IMR-90 (cell line): ENCODE measurements at regions not wholly inside any gene's neighbourhood (a gene's known extent, or its start where the extent isn't known, plus 50 kb on each side); places are given as distances from the start of the nearest gene placed in this dataset.

Experiments
- ATAC-seq: fragments of 200-7000 bp; cut with Tn5 transposase; 2 replicates; pipeline ENCODE4 v1.9.1; 2020; ENCODE audit warnings: low read depth, mild to moderate bottlenecking, moderate library complexity
- BruUV-seq: library from RNA; stranded (reverse); fragments of 400-500 nt; replicated peaks from 2 replicates; lab custom pipeline; 2021; lab: Mats Ljungman, UMichigan
- CTCF ChIA-PET: fragments of 300-600 bp; formaldehyde crosslinking; extraction: SDS; loops from one replicate; lab custom pipeline; 2021; ENCODE audit warnings: antibody characterized with exemption; lab: Yijun Ruan, JAX
- POLR2A ChIA-PET: fragments of 300-600 bp; sonication (Branson Sonifier 250); formaldehyde crosslinking; loops from one replicate; lab custom pipeline; 2022; ENCODE audit warnings: antibody characterized with exemption; ENCODE audit not compliant: unreplicated experiment; lab: Charles Lee
- DNase-seq: peaks from one replicate; pipeline ENCODE4 v3.0.0; 2013
- H2AFZ ChIP-seq: replicated peaks from 2 replicates; pipeline ENCODE3; 2013; ENCODE audit warnings: low read length, mild to moderate bottlenecking; ENCODE audit not compliant: poor library complexity
- H2AK5ac ChIP-seq: 2 replicates; pipeline ENCODE4 v1.6.1; 2013; ENCODE audit warnings: low read depth, low read length, inconsistent platforms
- H2AK9ac ChIP-seq: replicated peaks from 2 replicates; pipeline ENCODE3; 2013; ENCODE audit warnings: mild to moderate bottlenecking, low read depth, low read length, moderate library complexity; ENCODE audit not compliant: poor library complexity
- H2BK120ac ChIP-seq: 2 replicates; pipeline ENCODE4 v1.6.1; 2013; ENCODE audit warnings: low read depth, low read length, inconsistent platforms
- H2BK15ac ChIP-seq: 3 replicates; pipeline ENCODE4 v1.6.1; 2013; ENCODE audit warnings: low read depth, low read length, inconsistent platforms
- H2BK20ac ChIP-seq: 2 replicates; pipeline ENCODE4 v1.6.1; 2013; ENCODE audit warnings: low read depth, mild to moderate bottlenecking, inconsistent platforms, low read length, moderate library complexity
- H2BK5ac ChIP-seq: 2 replicates; pipeline ENCODE4 v1.6.1; 2013; ENCODE audit warnings: mild to moderate bottlenecking, low read depth, low read length, inconsistent platforms; ENCODE audit not compliant: poor library complexity, severe bottlenecking
- H3K14ac ChIP-seq: replicated peaks from 2 replicates; pipeline ENCODE4 v1.6.1; 2013; ENCODE audit warnings: low read depth, low read length, inconsistent platforms
- H3K18ac ChIP-seq: 2 replicates; pipeline ENCODE4 v1.6.1; 2013; ENCODE audit warnings: low read depth, low read length, control low read depth
- H3K23ac ChIP-seq: 2 replicates; pipeline ENCODE4 v1.6.1; 2013; ENCODE audit warnings: low read depth, low read length, inconsistent platforms
- H3K27ac ChIP-seq: 2 replicates; pipeline ENCODE4 v1.5.1; 2013; ENCODE audit warnings: mild to moderate bottlenecking, control low read depth, low read length; ENCODE audit not compliant: insufficient read depth
- H3K27me3 ChIP-seq: 2 replicates; pipeline ENCODE4 v1.6.1; 2013; ENCODE audit warnings: low read length; ENCODE audit not compliant: control insufficient read depth, insufficient read depth
- H3K36me3 ChIP-seq: 2 replicates; pipeline ENCODE4 v1.6.1; 2013; ENCODE audit warnings: low read length, mixed read lengths; ENCODE audit not compliant: control insufficient read depth, insufficient read depth
- H3K4ac ChIP-seq: 2 replicates; pipeline ENCODE4 v1.6.1; 2013; ENCODE audit warnings: low read depth, low read length, inconsistent platforms
- H3K4me1 ChIP-seq: 2 replicates; pipeline ENCODE4 v1.6.1; 2013; ENCODE audit warnings: low read length, mixed read lengths; ENCODE audit not compliant: control insufficient read depth, insufficient read depth
- H3K4me2 ChIP-seq: 2 replicates; pipeline ENCODE4 v1.6.1; 2013; ENCODE audit warnings: low read depth, mild to moderate bottlenecking, control low read depth, low read length, moderate library complexity
- H3K4me3 ChIP-seq: 2 replicates; pipeline ENCODE4 v1.5.1; 2013; ENCODE audit warnings: low read depth, mild to moderate bottlenecking, control low read depth, low read length, moderate library complexity; ENCODE audit not compliant: insufficient read depth
- H3K56ac ChIP-seq: 2 replicates; pipeline ENCODE4 v1.6.1; 2013; ENCODE audit warnings: low read length, inconsistent platforms; ENCODE audit not compliant: insufficient read depth; ENCODE audit errors: extremely low read depth
- H3K79me1 ChIP-seq, 2 experiments: 2 replicates each; pipeline ENCODE4 v1.6.1; 2013; ENCODE audit warnings: low read length in 2 of 2, inconsistent platforms in 1 of 2, low read depth in 1 of 2
- H3K9ac ChIP-seq: 2 replicates; pipeline ENCODE4 v1.6.1; 2013; ENCODE audit warnings: low read depth, low read length, control low read depth
- H3K9me1 ChIP-seq: 2 replicates; pipeline ENCODE4 v1.6.1; 2013; ENCODE audit warnings: low read length, inconsistent platforms; ENCODE audit not compliant: insufficient read depth
- H3K9me3 ChIP-seq: 2 replicates; pipeline ENCODE4 v1.6.1; 2013; ENCODE audit warnings: low read length; ENCODE audit not compliant: control insufficient read depth, insufficient read depth
- H4K20me1 ChIP-seq: 2 replicates; pipeline ENCODE4 v1.6.1; 2013; ENCODE audit warnings: low read length, inconsistent platforms; ENCODE audit not compliant: insufficient read depth
- H4K5ac ChIP-seq: 2 replicates; pipeline ENCODE4 v1.6.1; 2013; ENCODE audit warnings: mild to moderate bottlenecking, low read depth, low read length, control low read depth
- H4K8ac ChIP-seq, 2 experiments: 2 replicates each; pipeline ENCODE4 v1.6.1; 2013; ENCODE audit warnings: low read depth in 2 of 2, low read length in 2 of 2, control low read depth in 1 of 2, inconsistent platforms in 1 of 2
- H4K91ac ChIP-seq: 2 replicates; pipeline ENCODE4 v1.6.1; 2013; ENCODE audit warnings: low read depth, low read length, inconsistent platforms; ENCODE audit not compliant: insufficient read depth
- BHLHE40 ChIP-seq: fragments of 150-350 bp; IDR thresholded peaks from 2 replicates; pipeline ENCODE4 v1.6.1; 2016; ENCODE audit warnings: mild to moderate bottlenecking, low read depth, low read length
- CEBPB ChIP-seq: IDR thresholded peaks from 2 replicates; pipeline ENCODE4 v1.6.1; 2012; ENCODE audit warnings: low read depth, low read length, improper control_type of control experiment
- CHD1 ChIP-seq: IDR thresholded peaks from 2 replicates; pipeline ENCODE4 v1.6.1; 2012; ENCODE audit warnings: low read depth, low read length, improper control_type of control experiment
- CTCF ChIP-seq: conservative IDR thresholded peaks from 2 replicates; pipeline ENCODE4 v1.5.1; 2012; ENCODE audit warnings: mild to moderate bottlenecking, low read depth, low read length, improper control_type of control experiment
- ELK1 ChIP-seq: fragments of 150-350 bp; IDR thresholded peaks from 2 replicates; pipeline ENCODE4 v1.6.1; 2016; ENCODE audit warnings: low read depth, mild to moderate bottlenecking, low read length, moderate library complexity, borderline replicate concordance
- FOS ChIP-seq: fragments of 150-350 bp; IDR thresholded peaks from 2 replicates; pipeline ENCODE4 v1.6.1; 2016; ENCODE audit warnings: low read depth, low read length
- MAFK ChIP-seq: IDR thresholded peaks from 2 replicates; pipeline ENCODE4 v1.6.1; 2012; ENCODE audit warnings: low read depth, low read length, improper control_type of control experiment
- MAZ ChIP-seq: IDR thresholded peaks from 2 replicates; pipeline ENCODE4 v1.6.1; 2012; ENCODE audit warnings: low read depth, mild to moderate bottlenecking, low read length, improper control_type of control experiment, moderate library complexity, borderline replicate concordance
- MXI1 ChIP-seq: IDR thresholded peaks from 2 replicates; pipeline ENCODE4 v1.6.1; 2012; ENCODE audit warnings: low read depth, mild to moderate bottlenecking, low read length, moderate library complexity, borderline replicate concordance
- NFE2L2 ChIP-seq: fragments of 150-350 bp; IDR thresholded peaks from 2 replicates; pipeline ENCODE4 v1.6.1; 2016; ENCODE audit warnings: low read depth, mild to moderate bottlenecking, low read length
- POLR2A ChIP-seq: IDR thresholded peaks from 2 replicates; pipeline ENCODE4 v1.6.1; 2012; ENCODE audit warnings: mild to moderate bottlenecking, low read depth, low read length
- RAD21 ChIP-seq: IDR thresholded peaks from 2 replicates; pipeline ENCODE4 v1.6.1; 2012; ENCODE audit warnings: low read length, improper control_type of control experiment
- RCOR1 ChIP-seq: IDR thresholded peaks from 2 replicates; pipeline ENCODE4 v1.6.1; 2012; ENCODE audit warnings: mild to moderate bottlenecking, low read length, improper control_type of control experiment; ENCODE audit not compliant: insufficient replicate concordance
- RFX5 ChIP-seq: IDR thresholded peaks from 2 replicates; pipeline ENCODE4 v1.8.0; 2012; ENCODE audit warnings: low read depth, mild to moderate bottlenecking, low read length, moderate library complexity
- SMC3 ChIP-seq: fragments of 150-350 bp; IDR thresholded peaks from 2 replicates; pipeline ENCODE4 v1.6.1; 2016; ENCODE audit warnings: low read depth, mild to moderate bottlenecking, antibody characterized with exemption, low read length, moderate library complexity
- USF2 ChIP-seq: fragments of 150-350 bp; IDR thresholded peaks from 2 replicates; pipeline ENCODE4 v1.6.1; 2017; ENCODE audit warnings: mild to moderate bottlenecking, antibody characterized with exemption, low read length, low read depth
- WGBS, 2 experiments: methylation state at CpG; one replicate each; pipeline versions ENCODE4 v1.1.5 to v1.1.7; 2013; ENCODE audit warnings: missing lambda C conversion rate in 2 of 2; ENCODE audit not compliant: insufficient read length in 1 of 2; ENCODE audit errors: extremely low coverage in 2 of 2; 5-methylcytosine and 5-hydroxymethylcytosine counted together
- dilution Hi-C: fragments of 300-500 bp; cut with HindIII; formaldehyde crosslinking; loops from one replicate; pipeline ENCODE4 v1.14.3; 2018; ENCODE audit warnings: low sequenced_read_pairs; ENCODE audit not compliant: unreplicated experiment
- in situ Hi-C: fragments of 300-500 bp; cut with MboI; formaldehyde crosslinking; loops from 3 replicates; pipeline ENCODE4 v1.14.3; 2019; ENCODE audit warnings: low sequenced_read_pairs, inconsistent platforms, mixed read lengths
- intact Hi-C: fragments of 100-400 bp; cut with micrococcal nuclease; formaldehyde crosslinking; loops from 2 replicates; pipeline ENCODE4 v1.10.0; 2022

- Histone ChIP-seq H3K9me1 (no peaks in the 10 kb centered on the region), H2AK5ac (no peak overlapping the region), H2BK20ac (no peak overlapping the region), H2BK120ac (no peak overlapping the region), H4K8ac (no peak overlapping the region), H2BK15ac (no peak overlapping the region), H2BK5ac (no peak overlapping the region), H3K9ac (no peak overlapping the region), H3K18ac (no peak overlapping the region), H3K79me1 (no peaks in the 10 kb centered on the region), H4K5ac (no peak overlapping the region), H3K4me1 (no peaks in the 10 kb centered on the region), H3K23ac (no peak overlapping the region), H2AK9ac (no peak overlapping the region), H3K27ac (no peak overlapping the region), H4K91ac (no peak overlapping the region), H4K20me1 (no peaks in the 10 kb centered on the region), H3K4ac (no peak overlapping the region), H3K27me3 (no peaks in the 10 kb centered on the region), H3K4me3 (no peak overlapping the region), H3K56ac (no peak overlapping the region), H3K36me3 (no peaks in the 10 kb centered on the region), H3K14ac (no peak overlapping the region), H3K4me2 (no peak overlapping the region), H3K9me3 (no peaks in the 10 kb centered on the region), H2AFZ (no peak overlapping the region)
- ATAC-seq (no peak), DNase-seq (no peak)
- POLR2A ChIA-PET, result no interaction called here
- intact Hi-C loops, result no loop called here
- CTCF ChIA-PET, result no interaction called here
- dilution Hi-C loops, result no loop called here
- in situ Hi-C loops, result no loop called here
- no peak for TF ChIP-seq RFX5
- TF ChIP-seq MXI1, result no peak
- TF ChIP-seq MAZ, result no peak
- no peak for TF ChIP-seq CEBPB
- no peak for TF ChIP-seq CTCF
- no peak for TF ChIP-seq USF2
- TF ChIP-seq MAFK, result no peak
- no peak for TF ChIP-seq RCOR1
- TF ChIP-seq POLR2A, result no peak
- no peak for TF ChIP-seq RAD21
- no peak for TF ChIP-seq CHD1
- TF ChIP-seq NFE2L2, result no peak
- no peak for TF ChIP-seq ELK1
- TF ChIP-seq FOS, result no peak
- TF ChIP-seq SMC3, result no peak
- no peak for TF ChIP-seq BHLHE40
- 82% methylated on average over 2 of the region's 4 CpGs; no CpG with 5 or more reads in 1 of the 2 experiments for WGBS, 2 experiments
- BruUV-seq, result no TSS peak
These were observed 633.3 kb downstream of the FAT4 start for GRCh38 chr4:125948021-125948420.
